A172 (cell line): ENCODE measurements at regions not wholly inside any gene's neighbourhood (a gene's known extent, or its start where the extent isn't known, plus 50 kb on each side); places are given as distances from the start of the nearest gene placed in this dataset.

Experiments used
- DNase-seq: peaks from one replicate; pipeline ENCODE4 v3.0.0-alpha.2; 2015; ENCODE audit warnings: low spot score

- no peak for DNase-seq
Observed at GRCh38 chrY:15404551-15404950, 880.2 kb downstream of the NLGN4Y start.

- no peak for DNase-seq
Observed at GRCh38 chrY:15415165-15415564, 890.8 kb downstream of the NLGN4Y start.

- peak; percentile 43 for DNase-seq
Observed at GRCh38 chrY:15418613-15419012, 894.3 kb downstream of the NLGN4Y start.

- peak; percentile 27 for DNase-seq
Observed at GRCh38 chrY:15424665-15425132, 900.4 kb downstream of the NLGN4Y start.

GRCh38 chrY:15440021-15440695 lies 915.8 kb downstream of the NLGN4Y start:
- no peak for DNase-seq

GRCh38 chrY:15440696-15441408 lies 916.5 kb downstream of the NLGN4Y start:
- peak; percentile 25 for DNase-seq

GRCh38 chrY:15441878-15442277 lies 917.5 kb downstream of the NLGN4Y start:
- no peak for DNase-seq

- DNase-seq = no peak
Observed at GRCh38 chrY:15445871-15446270, 921.5 kb downstream of the NLGN4Y start.

- DNase-seq = no peak
Observed at GRCh38 chrY:15446861-15447260, 922.5 kb downstream of the NLGN4Y start.

- no peak for DNase-seq
Observed at GRCh38 chrY:15447959-15448358, 923.6 kb downstream of the NLGN4Y start.

- DNase-seq = no peak
Observed at GRCh38 chrY:15455133-15455937, 931.0 kb downstream of the NLGN4Y start.

GRCh38 chrY:15455980-15456469 lies 931.7 kb downstream of the NLGN4Y start:
- no peak for DNase-seq

- DNase-seq = no peak
Observed at GRCh38 chrY:15456491-15456890, 932.2 kb downstream of the NLGN4Y start.

- DNase-seq = no peak
Observed at GRCh38 chrY:15457682-15458081, 933.4 kb downstream of the NLGN4Y start.

- no peak for DNase-seq
Observed at GRCh38 chrY:15458426-15458825, 934.1 kb downstream of the NLGN4Y start.

GRCh38 chrY:15465880-15466279 lies 941.6 kb downstream of the NLGN4Y start:
- DNase-seq = no peak

GRCh38 chrY:15466891-15467290 lies 942.6 kb downstream of the NLGN4Y start:
- no peak for DNase-seq

GRCh38 chrY:15468091-15468490 lies 943.8 kb downstream of the NLGN4Y start:
- DNase-seq = peak; percentile 13

GRCh38 chrY:15471371-15471770 lies 947.0 kb downstream of the NLGN4Y start:
- peak; percentile 16 for DNase-seq

GRCh38 chrY:15478348-15478963 lies 954.1 kb downstream of the NLGN4Y start:
- DNase-seq = no peak

- no peak for DNase-seq
Observed at GRCh38 chrY:15500536-15500935, 976.2 kb downstream of the NLGN4Y start.

GRCh38 chrY:15501181-15501580 lies 976.9 kb downstream of the NLGN4Y start:
- no peak for DNase-seq
